CD14-positive monocyte (primary cell): ENCODE measurements at regions not wholly inside any gene's neighbourhood (a gene's known extent, or its start where the extent isn't known, plus 50 kb on each side); places are given as distances from the start of the nearest gene placed in this dataset.

Source experiments
- DNase-seq, 3 donors: peaks; one replicate each; pipeline ENCODE4 v3.0.0-alpha.2; 2011 to 2022
- H2AFZ ChIP-seq: 2 replicates; pipeline ENCODE4 v1.6.0; 2012; ENCODE audit warnings: mild to moderate bottlenecking, low read depth, low read length, inconsistent platforms; ENCODE audit not compliant: insufficient read depth, poor library complexity, severe bottlenecking
- H3K27ac ChIP-seq, 2 donors: 1 replicate in 1 of 2; 2 replicates in 1 of 2; pipeline ENCODE4 v1.5.1; 2012 to 2013; ENCODE audit warnings: low read length in 2 of 2, control low read depth in 1 of 2, inconsistent platforms in 1 of 2, low read depth in 1 of 2, mild to moderate bottlenecking in 1 of 2
- H3K27me3 ChIP-seq, 2 donors: one replicate each; pipeline versions ENCODE4 v1.6.0 to v1.6.1; 2011 to 2013; ENCODE audit warnings: low read length in 2 of 2; ENCODE audit not compliant: control insufficient read depth in 2 of 2, insufficient read depth in 2 of 2
- H3K36me3 ChIP-seq, 2 donors: replicated peaks in 1 of 2; 1 replicate in 1 of 2; 2 replicates in 1 of 2; pipeline versions ENCODE4 v1.5.1 to v1.6.1; 2012 to 2013; ENCODE audit warnings: low read length in 2 of 2, control low read depth in 1 of 2, inconsistent platforms in 1 of 2, mild to moderate bottlenecking in 1 of 2; ENCODE audit not compliant: insufficient read depth in 2 of 2, control insufficient read depth in 1 of 2
- H3K4me1 ChIP-seq, 2 donors: 1 replicate in 1 of 2; 2 replicates in 1 of 2; pipeline versions ENCODE4 v1.5.1 to v1.6.1; 2012 to 2013; ENCODE audit warnings: low read length in 2 of 2, control low read depth in 1 of 2, inconsistent platforms in 1 of 2, mild to moderate bottlenecking in 1 of 2, moderate library complexity in 1 of 2; ENCODE audit not compliant: insufficient read depth in 2 of 2, control insufficient read depth in 1 of 2
- H3K4me2 ChIP-seq: replicated peaks from 2 replicates; pipeline ENCODE3; 2012; ENCODE audit warnings: low read length, moderate library complexity, mild to moderate bottlenecking; ENCODE audit not compliant: poor library complexity, severe bottlenecking; ENCODE audit errors: extremely low read depth
- H3K4me3 ChIP-seq, 3 experiments: fragments of 200-600 bp in 1 of 3; sonication (generic) in 1 of 3; replicated peaks in 1 of 3; 1 replicate in 2 of 3; 2 replicates in 1 of 3; pipeline ENCODE4 v1.5.1; 2011 to 2013; ENCODE audit warnings: low read length in 3 of 3, mild to moderate bottlenecking in 3 of 3, control low read depth in 2 of 3, low read depth in 2 of 3, inconsistent platforms in 1 of 3, moderate library complexity in 1 of 3
- H3K79me2 ChIP-seq: 2 replicates; pipeline ENCODE4 v1.6.0; 2012; ENCODE audit warnings: mild to moderate bottlenecking, control low read depth, inconsistent platforms, low read length, moderate library complexity; ENCODE audit not compliant: insufficient read depth
- H3K9ac ChIP-seq: 2 replicates; pipeline ENCODE4 v1.6.0; 2017; ENCODE audit warnings: low read length, mild to moderate bottlenecking; ENCODE audit not compliant: insufficient read depth, poor library complexity, severe bottlenecking
- H3K9me3 ChIP-seq, 2 donors: replicated peaks in 1 of 2; 1 replicate in 1 of 2; 2 replicates in 1 of 2; pipeline versions ENCODE4 v1.5.1 to v1.6.1; 2012 to 2013; ENCODE audit warnings: low read length in 2 of 2, control low read depth in 1 of 2; ENCODE audit not compliant: control insufficient read depth in 1 of 2, insufficient read depth in 1 of 2
- H4K20me1 ChIP-seq: 2 replicates; pipeline ENCODE4 v1.6.0; 2012; ENCODE audit warnings: mild to moderate bottlenecking, low read length, control low read depth, moderate library complexity; ENCODE audit not compliant: insufficient read depth
- H3K27ac Mint-ChIP-seq, 7 donors: one replicate each; pipeline ENCODE4 v1.8.0; 2020; ENCODE audit warnings: mild to moderate bottlenecking in 7 of 7, mixed read lengths in 7 of 7, moderate library complexity in 6 of 7, inconsistent platforms in 2 of 7
- H3K27me3 Mint-ChIP-seq, 3 donors: one replicate each; pipeline ENCODE4 v1.8.0; 2021 to 2022; ENCODE audit warnings: low read depth in 3 of 3, mild to moderate bottlenecking in 3 of 3, mixed read lengths in 3 of 3, moderate library complexity in 3 of 3, inconsistent platforms in 1 of 3
- H3K36me3 Mint-ChIP-seq, 2 donors: one replicate each; pipeline ENCODE4 v1.8.0; 2020; ENCODE audit warnings: mixed read lengths in 2 of 2, inconsistent platforms in 1 of 2, mild to moderate bottlenecking in 1 of 2
- H3K4me1 Mint-ChIP-seq: one replicate; pipeline ENCODE4 v1.8.0; 2020; ENCODE audit warnings: mild to moderate bottlenecking, mixed read lengths
- H3K4me3 Mint-ChIP-seq, 2 donors: one replicate each; pipeline ENCODE4 v1.8.0; 2020; ENCODE audit warnings: mild to moderate bottlenecking in 2 of 2, mixed read lengths in 2 of 2, moderate library complexity in 1 of 2
- H3K9me3 Mint-ChIP-seq, 7 donors: one replicate each; pipeline ENCODE4 v1.8.0; 2020 to 2022; ENCODE audit warnings: mixed read lengths in 7 of 7, mild to moderate bottlenecking in 6 of 7, moderate library complexity in 6 of 7, inconsistent platforms in 2 of 7
- CTCF ChIP-seq: fragments of 200-600 bp; IDR thresholded peaks from one replicate; pipeline ENCODE4 v1.8.0; 2022; ENCODE audit warnings: antibody characterized with exemption, mild to moderate bottlenecking
- WGBS: methylation state at CpG from one replicate; pipeline ENCODE4 v1.1.5; 2013; ENCODE audit warnings: missing lambda C conversion rate; ENCODE audit not compliant: insufficient coverage; 5-methylcytosine and 5-hydroxymethylcytosine counted together
- intact Hi-C, 2 donors: fragments of 100-400 bp; cut with micrococcal nuclease; formaldehyde crosslinking; loops; one replicate each; pipeline versions ENCODE4 v1.15.0 to v1.15.1; 2023

- no peak overlapping the region for H3K4me2 ChIP-seq
- H3K9me3 ChIP-seq: peaks cover 0 to 4% of the 10 kb centered on the region in 2 donors
- Mint-ChIP-seq H3K27ac (no peak overlapping the region), H3K4me3 (no peak overlapping the region), H3K9me3 (peaks cover 0 to 9% (median 2%) of the 10 kb centered on the region in 7 donors), H3K27me3 (peaks cover 0 to 2% (median 0%) of the 10 kb centered on the region in 3 donors), H3K36me3 (no peaks in the 10 kb centered on the region), H3K4me1 (no peaks in the 10 kb centered on the region)
- no peak overlapping the region for H3K9ac ChIP-seq
- no peak for TF ChIP-seq CTCF
- no peaks in the 10 kb centered on the region for H3K27me3 ChIP-seq
- H3K36me3 ChIP-seq: no peaks in the 10 kb centered on the region
- WGBS: no CpG with 5 or more reads among the region's 1 CpG
- no peaks in the 10 kb centered on the region for H4K20me1 ChIP-seq
- H3K4me1 ChIP-seq: no peaks in the 10 kb centered on the region
- intact Hi-C loops: no loop called here
- no peaks in the 10 kb centered on the region for H3K79me2 ChIP-seq
- no peak for DNase-seq
- no peak overlapping the region for H3K4me3 ChIP-seq
- H2AFZ ChIP-seq: no peak overlapping the region
- no peak overlapping the region for H3K27ac ChIP-seq
Observed at GRCh38 chr4:123874063-123874462, 477.5 kb downstream of the SPRY1 start.

GRCh38 chr4:123876143-123876542 is 479.5 kb downstream of the SPRY1 start:
- TF ChIP-seq CTCF: no peak
- no peak overlapping the region for H2AFZ ChIP-seq
- no peaks in the 10 kb centered on the region for H3K4me1 ChIP-seq
- H3K9me3 ChIP-seq: peaks cover 0 to 5% of the 10 kb centered on the region in 2 donors
- Mint-ChIP-seq H3K9me3 (peaks cover 0 to 11% (median 2%) of the 10 kb centered on the region in 7 donors), H3K27me3 (no peaks in the 10 kb centered on the region), H3K4me3 (no peak overlapping the region), H3K4me1 (no peaks in the 10 kb centered on the region), H3K27ac (no peak overlapping the region), H3K36me3 (no peaks in the 10 kb centered on the region)
- 100% methylated on average over 3 of the region's 4 CpGs for WGBS
- no peak overlapping the region for H3K4me2 ChIP-seq
- H3K36me3 ChIP-seq: no peaks in the 10 kb centered on the region
- no peak overlapping the region for H3K27ac ChIP-seq
- H4K20me1 ChIP-seq: no peaks in the 10 kb centered on the region
- H3K4me3 ChIP-seq: no peak overlapping the region
- no peaks in the 10 kb centered on the region for H3K79me2 ChIP-seq
- no peak for DNase-seq
- intact Hi-C loops: no loop called here
- no peaks in the 10 kb centered on the region for H3K27me3 ChIP-seq
- no peak overlapping the region for H3K9ac ChIP-seq
